Retinal pigment epithelial cell (primary cell): ENCODE measurements at regions not wholly inside any gene's neighbourhood (a gene's known extent, or its start where the extent isn't known, plus 50 kb on each side); places are given as distances from the start of the nearest gene placed in this dataset.

Experiments used
- DNase-seq: peaks from one replicate; pipeline ENCODE4 v3.0.0-alpha.2; 2010; ENCODE audit warnings: low read depth
- H3K4me3 ChIP-seq: 2 replicates; pipeline ENCODE4 v1.5.1; 2011; ENCODE audit warnings: mild to moderate bottlenecking, low read length, control low read depth, moderate library complexity
- TF ChIP-seq, protein P1 (sequence below): conservative IDR thresholded peaks from 2 replicates; pipeline ENCODE4 v1.5.1; 2011; ENCODE audit warnings: low read depth, low read length, control low read depth, inconsistent platforms

DNA sequence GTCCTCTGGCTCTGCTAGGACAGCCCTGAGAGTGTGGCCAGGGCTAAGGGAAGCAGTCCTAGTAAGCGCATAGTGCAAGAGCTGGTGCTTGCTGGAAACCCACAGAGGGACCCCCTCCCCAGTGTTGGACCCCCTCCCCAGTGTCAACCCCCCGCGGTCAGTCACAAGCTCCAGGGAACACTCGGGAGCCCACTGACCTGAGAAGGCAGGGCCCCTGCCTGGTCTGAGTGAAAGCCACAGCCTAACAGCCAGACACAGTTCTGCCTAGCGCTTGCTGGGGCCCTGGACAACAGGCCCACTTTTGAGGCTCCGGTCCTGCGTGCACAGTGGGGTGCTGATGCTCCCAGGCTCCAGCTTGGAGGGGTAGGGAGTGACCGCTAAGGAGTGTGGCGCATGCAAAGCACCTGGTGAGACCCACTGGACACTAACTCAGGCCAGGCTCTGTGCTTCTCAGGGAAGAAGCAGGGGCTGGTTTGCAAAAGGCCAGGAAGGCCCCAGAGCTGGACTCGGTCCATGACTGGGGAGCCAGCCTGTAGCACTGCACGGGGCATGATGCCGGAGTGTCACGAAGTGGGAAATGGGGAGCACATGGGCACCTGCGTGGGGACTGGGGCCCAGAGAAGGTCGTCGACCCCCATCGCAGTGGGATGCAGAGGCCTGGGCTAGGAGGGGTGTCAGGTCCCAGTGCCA is 175.8 kb upstream of the PPP2R2D start:
- H3K4me3 ChIP-seq: no peak overlapping the region
- TF ChIP-seq, protein P1, sequence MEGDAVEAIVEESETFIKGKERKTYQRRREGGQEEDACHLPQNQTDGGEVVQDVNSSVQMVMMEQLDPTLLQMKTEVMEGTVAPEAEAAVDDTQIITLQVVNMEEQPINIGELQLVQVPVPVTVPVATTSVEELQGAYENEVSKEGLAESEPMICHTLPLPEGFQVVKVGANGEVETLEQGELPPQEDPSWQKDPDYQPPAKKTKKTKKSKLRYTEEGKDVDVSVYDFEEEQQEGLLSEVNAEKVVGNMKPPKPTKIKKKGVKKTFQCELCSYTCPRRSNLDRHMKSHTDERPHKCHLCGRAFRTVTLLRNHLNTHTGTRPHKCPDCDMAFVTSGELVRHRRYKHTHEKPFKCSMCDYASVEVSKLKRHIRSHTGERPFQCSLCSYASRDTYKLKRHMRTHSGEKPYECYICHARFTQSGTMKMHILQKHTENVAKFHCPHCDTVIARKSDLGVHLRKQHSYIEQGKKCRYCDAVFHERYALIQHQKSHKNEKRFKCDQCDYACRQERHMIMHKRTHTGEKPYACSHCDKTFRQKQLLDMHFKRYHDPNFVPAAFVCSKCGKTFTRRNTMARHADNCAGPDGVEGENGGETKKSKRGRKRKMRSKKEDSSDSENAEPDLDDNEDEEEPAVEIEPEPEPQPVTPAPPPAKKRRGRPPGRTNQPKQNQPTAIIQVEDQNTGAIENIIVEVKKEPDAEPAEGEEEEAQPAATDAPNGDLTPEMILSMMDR: no peak
- DNase-seq: no peak

DNA sequence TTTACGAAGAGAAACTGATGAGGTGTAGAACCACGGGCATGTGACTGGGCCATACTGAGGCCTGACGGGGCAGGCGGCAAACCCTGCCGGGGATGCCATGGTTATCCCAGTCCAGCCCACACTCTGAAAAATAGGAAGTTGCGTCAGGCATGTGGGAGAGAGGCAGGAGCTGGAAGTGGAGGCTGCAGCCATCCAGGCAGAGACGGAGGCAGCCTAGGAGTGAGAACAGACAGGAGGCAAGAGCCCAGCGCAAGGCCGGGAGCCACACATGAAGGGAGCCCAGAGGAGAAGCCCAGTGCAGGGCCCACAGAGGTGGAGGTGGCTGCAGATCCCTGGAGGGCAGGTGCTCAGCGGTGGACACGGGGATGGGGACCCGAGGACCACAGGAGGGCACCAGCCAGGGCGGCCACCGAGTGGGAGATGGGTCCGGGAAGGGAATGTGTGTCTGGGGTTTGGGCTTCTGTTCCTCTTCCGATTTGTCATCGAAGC is 175.2 kb upstream of the PPP2R2D start:
- DNase-seq: no peak
- H3K4me3 ChIP-seq: no peak overlapping the region
- TF ChIP-seq, protein P1: no peak

DNA sequence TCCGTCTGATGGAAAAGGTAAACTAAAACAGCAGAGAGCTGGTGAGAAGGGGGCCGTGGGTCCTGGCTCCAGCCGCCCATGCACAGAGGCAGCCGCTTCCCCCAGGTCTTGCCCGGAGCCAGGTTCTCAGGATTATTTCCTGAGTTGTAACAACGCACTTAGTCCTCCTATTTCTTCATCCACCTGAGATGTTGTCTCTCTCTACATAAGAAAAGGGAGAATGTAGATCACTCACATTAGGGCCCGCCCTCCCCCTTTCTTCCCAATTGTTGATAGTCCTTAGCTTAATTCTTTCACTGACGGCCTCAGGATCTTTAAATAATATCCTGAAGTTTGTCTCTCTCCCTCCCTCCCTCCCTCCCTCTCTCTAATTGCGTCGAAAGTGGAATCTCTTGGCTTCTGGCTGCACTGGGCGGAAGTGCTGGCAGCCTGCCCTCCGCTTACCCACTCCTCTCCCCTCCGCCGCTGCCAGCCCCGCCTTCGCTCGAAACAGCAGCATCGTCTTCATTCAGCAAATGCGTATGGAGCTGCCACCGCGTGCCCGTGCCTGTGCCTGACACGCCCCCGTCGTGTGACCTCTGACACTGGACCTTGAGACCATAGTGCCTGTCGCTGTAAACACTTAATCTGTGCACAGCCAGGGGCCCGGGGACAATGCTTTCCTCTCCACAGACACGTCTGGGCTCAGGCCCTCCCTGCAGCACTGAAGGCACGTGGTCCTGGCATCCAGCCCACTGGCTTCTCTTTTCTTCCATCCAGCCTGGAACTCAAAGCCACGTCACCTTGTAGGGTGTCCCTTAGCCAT is 174.5 kb upstream of the PPP2R2D start:
- DNase-seq: no peak
- TF ChIP-seq, protein P1: no peak
- H3K4me3 ChIP-seq: no peak overlapping the region

DNA sequence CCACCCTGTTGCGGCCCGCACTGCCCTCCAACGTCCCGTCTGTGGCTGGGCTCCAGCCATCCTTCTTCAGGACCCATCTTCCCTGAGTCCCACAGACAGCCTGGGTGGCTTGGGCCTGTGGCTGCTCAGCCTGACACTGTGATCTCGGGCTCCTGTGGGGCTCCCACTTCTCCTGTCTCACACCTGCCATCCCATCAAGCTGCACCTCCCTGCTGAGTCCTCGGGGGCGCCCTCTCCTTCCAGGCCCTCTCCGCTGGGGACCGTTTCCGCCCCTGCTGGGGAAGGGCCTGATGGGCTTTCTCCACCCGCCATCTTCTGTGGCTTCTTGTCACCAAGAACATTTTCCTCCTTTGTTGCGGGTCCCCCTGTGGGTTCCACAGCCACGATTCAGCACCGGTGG is 173.8 kb upstream of the PPP2R2D start:
- no peak for DNase-seq
- no peak overlapping the region for H3K4me3 ChIP-seq
- TF ChIP-seq, protein P1: no peak

DNA sequence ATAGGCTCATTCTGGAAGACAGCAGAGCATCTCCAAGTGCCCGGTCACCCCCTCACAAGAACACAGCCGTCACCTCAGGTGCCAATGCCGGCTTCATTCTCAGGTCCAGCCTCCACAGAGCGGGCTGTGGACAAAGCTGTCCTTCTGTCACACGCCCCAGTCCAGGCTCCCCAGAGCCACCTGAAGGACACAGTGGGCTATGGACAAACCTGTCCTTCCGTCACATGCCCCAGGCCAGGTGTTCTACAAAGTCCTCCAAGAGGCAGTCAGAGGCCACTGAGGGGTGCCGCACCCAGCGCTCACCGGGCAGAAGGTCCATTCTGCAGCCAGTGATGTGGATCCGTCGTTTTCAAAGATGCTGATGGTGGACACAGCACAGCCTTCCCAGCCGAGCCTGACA is 173.2 kb upstream of the PPP2R2D start:
- TF ChIP-seq, protein P1: no peak
- DNase-seq: no peak

DNA sequence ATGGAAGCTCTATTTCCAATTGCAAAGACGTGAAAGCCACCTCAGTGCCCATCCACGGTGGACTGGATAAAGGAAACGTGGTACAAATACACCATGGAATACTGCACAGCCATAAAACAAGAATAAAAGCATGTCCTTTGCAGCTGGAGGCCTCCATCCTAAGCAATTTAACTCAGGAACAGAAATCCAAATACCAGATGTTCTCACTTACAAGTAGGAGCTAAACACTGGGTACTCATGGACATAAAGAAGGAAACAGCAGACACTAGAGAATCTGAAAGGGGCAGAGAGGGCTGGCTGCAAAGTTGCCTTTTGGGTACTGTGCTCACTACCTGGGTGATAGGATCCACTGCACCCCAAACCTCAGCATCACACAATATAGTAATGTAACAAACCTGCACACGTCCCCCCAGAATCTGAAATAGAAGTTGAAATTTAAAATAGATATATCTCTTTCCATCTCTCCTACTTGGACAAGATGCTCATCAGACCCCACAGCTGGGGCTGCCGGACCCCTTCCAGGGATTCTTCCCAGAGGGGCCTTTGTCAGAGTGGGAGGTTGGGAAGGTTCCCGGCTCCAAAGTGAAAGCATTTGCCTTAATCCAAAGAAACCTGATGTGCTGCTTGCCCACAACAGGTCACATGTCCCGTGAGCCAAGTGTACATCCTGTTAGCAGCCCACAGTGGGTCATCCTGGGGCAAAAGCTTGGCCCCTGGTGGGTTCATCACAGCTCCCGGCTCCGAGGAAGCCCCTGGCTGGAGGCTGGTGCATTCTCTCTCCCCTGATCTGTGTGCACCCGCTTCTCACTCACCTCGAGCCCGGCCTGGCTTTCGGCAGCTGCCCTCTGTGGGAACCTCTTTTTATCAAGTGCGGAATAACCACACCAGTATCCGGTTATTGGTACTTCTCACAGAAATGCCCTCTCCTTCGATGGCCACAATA is 172.3 kb upstream of the PPP2R2D start:
- H3K4me3 ChIP-seq: no peak overlapping the region
- TF ChIP-seq, protein P1: no peak
- no peak for DNase-seq

More for the DNA sequence above, 173.2 kb upstream of the PPP2R2D start:
- no peak overlapping the region for H3K4me3 ChIP-seq
